Thyroid gland (tissue), 4 donors: ENCODE measurements at regions not wholly inside any gene's neighbourhood (a gene's known extent, or its start where the extent isn't known, plus 50 kb on each side); places are given as distances from the start of the nearest gene placed in this dataset.

Source experiments
- DNase-seq, 2 donors: peaks; one replicate each; pipeline ENCODE4 v3.0.0-alpha.2; 2019
- H3K27ac ChIP-seq, 3 donors: fragments of 200-600 bp; sonication (generic); 1 replicate in 2 of 3; 2 replicates in 1 of 3; pipeline ENCODE4 v1.5.1; 2016 to 2019; ENCODE audit warnings: mild to moderate bottlenecking in 1 of 3, moderate library complexity in 1 of 3
- H3K27me3 ChIP-seq: fragments of 200-600 bp; sonication (generic); one replicate; pipeline ENCODE4 v1.5.1; 2019
- H3K36me3 ChIP-seq, 2 donors: fragments of 200-600 bp; sonication (generic); one replicate each; pipeline ENCODE4 v1.5.1; 2016 to 2019
- H3K4me1 ChIP-seq, 2 donors: fragments of 200-600 bp; sonication (generic); one replicate each; pipeline ENCODE4 v1.5.1; 2017 to 2019
- H3K4me3 ChIP-seq, 3 donors: fragments of 200-600 bp; sonication (generic); replicated peaks in 1 of 3; 1 replicate in 2 of 3; 2 replicates in 1 of 3; pipeline ENCODE4 v1.5.1; 2016; ENCODE audit warnings: mild to moderate bottlenecking in 1 of 3
- H3K9me3 ChIP-seq: fragments of 200-600 bp; sonication (generic); one replicate; pipeline ENCODE4 v1.5.1; 2017
- CTCF ChIP-seq, 6 experiments: fragments of 200-600 bp in 3 of 6; fragments of 450-650 bp in 3 of 6; sonication (generic) in 3 of 6; IDR thresholded peaks; one replicate each; pipeline ENCODE4 v1.5.1; 2016 to 2019; ENCODE audit warnings: antibody characterized with exemption in 6 of 6, mild to moderate bottlenecking in 2 of 6, inconsistent platforms in 1 of 6, moderate library complexity in 1 of 6
- POLR2A ChIP-seq, 2 donors: fragments of 450-650 bp; IDR thresholded peaks; one replicate each; pipeline ENCODE4 v1.6.1; 2017; ENCODE audit warnings: antibody characterized with exemption in 2 of 2, mild to moderate bottlenecking in 2 of 2, moderate library complexity in 1 of 2
- WGBS, 2 donors: methylation state at CpG; one replicate each; pipeline ENCODE4 v1.1.5; 2017; 5-methylcytosine and 5-hydroxymethylcytosine counted together
- intact Hi-C: fragments of 100-400 bp; cut with DNase I; formaldehyde crosslinking; loops from one replicate; pipeline ENCODE4 v1.15.1; 2023

GRCh38 chr17:17413821-17414220 lies 63.0 kb upstream of the MED9 start:
- peak overlapping the region in 2 of 3 donors; percentile 38 to 78 for H3K27ac ChIP-seq
- intact Hi-C loops = loop anchor here (10.0 kb wide), 1 partner anchor 61 kb away; the partner anchor contains the start of gene MED9
- no peak overlapping the region for H3K4me3 ChIP-seq
- H3K27me3 ChIP-seq = no peaks in the 10 kb centered on the region
- H3K9me3 ChIP-seq = no peaks in the 10 kb centered on the region
- peaks cover 35 to 40% of the 10 kb centered on the region in 2 donors for H3K4me1 ChIP-seq
- no peak for TF ChIP-seq POLR2A (IDR thresholded peaks at IDR 0.05)
- TF ChIP-seq CTCF (IDR thresholded peaks at IDR 0.05) = no peak
- 75 to 82% methylated on average over 7 of the region's 7 CpGs for WGBS, 2 donors
- no peak for DNase-seq
- H3K36me3 ChIP-seq = no peaks in the 10 kb centered on the region

GRCh38 chr17:17414341-17414805 lies 62.4 kb upstream of the MED9 start:
- H3K36me3 ChIP-seq = no peaks in the 10 kb centered on the region
- intact Hi-C loops = loop anchor here (10.0 kb wide), 1 partner anchor 60 kb away; the partner anchor contains the start of gene MED9
- peak; percentile 22 to 55 for DNase-seq
- no peak overlapping the region for H3K4me3 ChIP-seq
- no peaks in the 10 kb centered on the region for H3K9me3 ChIP-seq
- H3K27me3 ChIP-seq = no peaks in the 10 kb centered on the region
- no peak for TF ChIP-seq POLR2A (IDR thresholded peaks at IDR 0.05)
- TF ChIP-seq CTCF (IDR thresholded peaks at IDR 0.05) = no peak
- WGBS, 2 donors = 55 to 63% methylated on average over 13 of the region's 13 CpGs
- peak overlapping the region in 2 of 3 donors; percentile 38 to 78 for H3K27ac ChIP-seq
- peaks cover 41 to 46% of the 10 kb centered on the region in 2 donors for H3K4me1 ChIP-seq

- TF ChIP-seq POLR2A (IDR thresholded peaks at IDR 0.05) (no peak), CTCF (IDR thresholded peaks at IDR 0.05) (no peak)
- Histone ChIP-seq H3K27me3 (no peaks in the 10 kb centered on the region), H3K36me3 (no peaks in the 10 kb centered on the region), H3K4me1 (peaks cover 47 to 52% of the 10 kb centered on the region in 2 donors), H3K9me3 (no peaks in the 10 kb centered on the region), H3K27ac (peak overlapping the region in 2 of 3 donors; percentile 15 to 78), H3K4me3 (no peak overlapping the region)
- intact Hi-C loops = loop anchor here (10.0 kb wide), 1 partner anchor 60 kb away; the partner anchor contains the start of gene MED9
- no peak for DNase-seq
- 92 to 93% methylated on average over 3 of the region's 3 CpGs for WGBS, 2 donors
Observed at GRCh38 chr17:17415006-17415405, 61.8 kb upstream of the MED9 start.

- no peak overlapping the region for H3K4me3 ChIP-seq
- peaks cover 51 to 59% of the 10 kb centered on the region in 2 donors for H3K4me1 ChIP-seq
- peak; percentile 20 to 29 for DNase-seq
- H3K9me3 ChIP-seq = no peaks in the 10 kb centered on the region
- no peaks in the 10 kb centered on the region for H3K27me3 ChIP-seq
- 90 to 98% methylated on average over 2 of the region's 2 CpGs for WGBS, 2 donors
- intact Hi-C loops = loop anchor here (10.0 kb wide), 1 partner anchor 59 kb away; the partner anchor contains the start of gene MED9
- H3K36me3 ChIP-seq = no peaks in the 10 kb centered on the region
- peak overlapping the region; percentile 78 to 92 (median 78) for H3K27ac ChIP-seq
- no peak for TF ChIP-seq POLR2A (IDR thresholded peaks at IDR 0.05)
- no peak for TF ChIP-seq CTCF (IDR thresholded peaks at IDR 0.05)
Observed at GRCh38 chr17:17416007-17416399, 60.8 kb upstream of the MED9 start.
